ENCODE measurements at regions not wholly inside any gene's neighbourhood (a gene's known extent, or its start where the extent isn't known, plus 50 kb on each side); places are given as distances from the start of the nearest gene placed in this dataset.

- Histone ChIP-seq H3K4me1 (peaks cover 0 to 7% of the 10 kb centered on the region in 2 donors), H3K4me3 (no peak overlapping the region), H3K36me3 (no peaks in the 10 kb centered on the region), H3K27me3 (no peaks in the 10 kb centered on the region), H3K27ac (no peak overlapping the region), H3K9me3 (no peaks in the 10 kb centered on the region)
- no peak for DNase-seq (ENCODE audit: low spot score)
- TF ChIP-seq CTCF (IDR thresholded peaks at IDR 0.05): no peak
Measured at GRCh38 chr15:77825252-77825542, 192.5 kb upstream of the LINGO1 start.

GRCh38 chr15:77824361-77825251 lies 191.9 kb upstream of the LINGO1 start:
- no peak for TF ChIP-seq CTCF (IDR thresholded peaks at IDR 0.05)
- Histone ChIP-seq H3K4me1 (peaks cover 0 to 13% of the 10 kb centered on the region in 2 donors), H3K27me3 (no peaks in the 10 kb centered on the region), H3K36me3 (no peaks in the 10 kb centered on the region), H3K9me3 (no peaks in the 10 kb centered on the region), H3K4me3 (no peak overlapping the region), H3K27ac (no peak overlapping the region)
- no peak for DNase-seq (ENCODE audit: low spot score)

GRCh38 chr15:77823736-77824135 lies 191.0 kb upstream of the LINGO1 start:
- H3K27ac ChIP-seq: no peak overlapping the region
- DNase-seq (ENCODE audit: low spot score): no peak
- no peaks in the 10 kb centered on the region for H3K36me3 ChIP-seq
- H3K4me1 ChIP-seq: peaks cover 0 to 21% of the 10 kb centered on the region in 2 donors
- no peak for TF ChIP-seq CTCF (IDR thresholded peaks at IDR 0.05)
- H3K4me3 ChIP-seq: no peak overlapping the region
- H3K9me3 ChIP-seq: no peaks in the 10 kb centered on the region
- H3K27me3 ChIP-seq: peaks cover 0 to 5% of the 10 kb centered on the region in 2 donors

GRCh38 chr15:77822631-77823230 lies 190.0 kb upstream of the LINGO1 start:
- no peak for TF ChIP-seq CTCF (IDR thresholded peaks at IDR 0.05)
- Histone ChIP-seq H3K4me3 (no peak overlapping the region), H3K27me3 (peaks cover 0 to 12% of the 10 kb centered on the region in 2 donors), H3K36me3 (no peaks in the 10 kb centered on the region), H3K4me1 (peaks cover 0 to 25% of the 10 kb centered on the region in 2 donors), H3K9me3 (no peaks in the 10 kb centered on the region), H3K27ac (no peak overlapping the region)
- no peak for DNase-seq (ENCODE audit: low spot score)

- no peak for TF ChIP-seq CTCF (IDR thresholded peaks at IDR 0.05)
- DNase-seq (ENCODE audit: low spot score): no peak
- H3K27me3 ChIP-seq: peaks cover 0 to 12% of the 10 kb centered on the region in 2 donors
- peaks cover 0 to 25% of the 10 kb centered on the region in 2 donors for H3K4me1 ChIP-seq
- H3K36me3 ChIP-seq: no peaks in the 10 kb centered on the region
- no peak overlapping the region for H3K4me3 ChIP-seq
- no peaks in the 10 kb centered on the region for H3K9me3 ChIP-seq
- H3K27ac ChIP-seq: no peak overlapping the region
Measured at GRCh38 chr15:77821959-77822256, 189.2 kb upstream of the LINGO1 start.
